Astrocyte of the spinal cord (primary cell): ENCODE measurements at regions not wholly inside any gene's neighbourhood (a gene's known extent, or its start where the extent isn't known, plus 50 kb on each side); places are given as distances from the start of the nearest gene placed in this dataset.

Source experiments
- DNase-seq: peaks from one replicate; pipeline ENCODE4 v3.0.0; 2011; ENCODE audit warnings: low read depth, low spot score
- H3K4me3 ChIP-seq: 2 replicates; pipeline ENCODE4 v1.5.1; 2011; ENCODE audit warnings: low read depth, mild to moderate bottlenecking, low read length, moderate library complexity
- CTCF ChIP-seq: IDR thresholded peaks from 2 replicates; pipeline ENCODE4 v1.5.1; 2012; ENCODE audit warnings: low read depth, mild to moderate bottlenecking, low read length, inconsistent platforms
- in situ Hi-C: cut with HindIII; loops from 2 replicates; pipeline ENCODE4 v1.10.0; 2017; ENCODE audit warnings: low sequenced_read_pairs

GRCh38 chr17:27376637-27377547 is 79.4 kb upstream of the KSR1 start:
- in situ Hi-C loops = no loop called here
- H3K4me3 ChIP-seq = no peak overlapping the region
- TF ChIP-seq CTCF = no peak
- DNase-seq = peak; percentile 59

- in situ Hi-C loops = no loop called here
- DNase-seq = no peak
- no peak overlapping the region for H3K4me3 ChIP-seq
- no peak for TF ChIP-seq CTCF
These were observed 77.6 kb upstream of the KSR1 start for GRCh38 chr17:27378482-27379175.

- H3K4me3 ChIP-seq = peak overlapping the region; percentile 6
- in situ Hi-C loops = no loop called here
- no peak for TF ChIP-seq CTCF
- DNase-seq = peak; percentile 64
These were observed 76.2 kb upstream of the KSR1 start for GRCh38 chr17:27379888-27380533.

- no peak for DNase-seq
- TF ChIP-seq CTCF = no peak
- in situ Hi-C loops = no loop called here
- peak overlapping the region; percentile 6 for H3K4me3 ChIP-seq
These were observed 75.7 kb upstream of the KSR1 start for GRCh38 chr17:27380551-27380950.

- in situ Hi-C loops = no loop called here
- H3K4me3 ChIP-seq = no peak overlapping the region
- TF ChIP-seq CTCF = peak; percentile 94
- peak; percentile 41 for DNase-seq
These were observed 75.2 kb upstream of the KSR1 start for GRCh38 chr17:27381007-27381501.

GRCh38 chr17:27382025-27382424 is 74.2 kb upstream of the KSR1 start:
- no peak for TF ChIP-seq CTCF
- H3K4me3 ChIP-seq = no peak overlapping the region
- in situ Hi-C loops = no loop called here
- no peak for DNase-seq
